Osteoblast (primary cell): ENCODE measurements at regions not wholly inside any gene's neighbourhood (a gene's known extent, or its start where the extent isn't known, plus 50 kb on each side); places are given as distances from the start of the nearest gene placed in this dataset.
A peak's percentile ranks its signal among the peaks of the same experiment; 100 is the strongest.

Source experiments
- DNase-seq: peaks from one replicate; pipeline ENCODE4 v3.0.0; 2011; ENCODE audit warnings: low spot score, mixed read lengths; ENCODE audit not compliant: insufficient read length; ENCODE audit errors: missing footprints
- H2AFZ ChIP-seq: 2 replicates; pipeline ENCODE4 v1.6.0; 2011; ENCODE audit warnings: mild to moderate bottlenecking, low read length
- H3K27ac ChIP-seq: 2 replicates; pipeline ENCODE4 v1.5.1; 2011; ENCODE audit warnings: mild to moderate bottlenecking, low read depth, low read length, moderate library complexity
- H3K27me3 ChIP-seq: 2 replicates; pipeline ENCODE4 v1.6.0; 2012; ENCODE audit warnings: mild to moderate bottlenecking, control low read depth, inconsistent platforms, low read length, moderate library complexity; ENCODE audit not compliant: insufficient read depth
- H3K36me3 ChIP-seq: 2 replicates; pipeline ENCODE4 v1.5.1; 2011; ENCODE audit warnings: mild to moderate bottlenecking, low read length, control low read depth, moderate library complexity; ENCODE audit not compliant: insufficient read depth
- H3K4me1 ChIP-seq: 2 replicates; pipeline ENCODE4 v1.5.1; 2011; ENCODE audit warnings: mild to moderate bottlenecking, low read length, control low read depth, moderate library complexity; ENCODE audit not compliant: insufficient read depth
- H3K4me2 ChIP-seq: 2 replicates; pipeline ENCODE4 v1.6.0; 2011; ENCODE audit warnings: mild to moderate bottlenecking, low read length; ENCODE audit not compliant: insufficient read depth
- H3K4me3 ChIP-seq: fragments of 200-600 bp; sonication (generic); 3 replicates; pipeline ENCODE4 v1.5.1; 2012; ENCODE audit warnings: mild to moderate bottlenecking, low read length, inconsistent platforms; ENCODE audit not compliant: insufficient read depth
- H3K79me2 ChIP-seq: 2 replicates; pipeline ENCODE4 v1.6.0; 2012; ENCODE audit warnings: mild to moderate bottlenecking, low read length, control low read depth, inconsistent platforms; ENCODE audit not compliant: insufficient read depth
- H3K9me3 ChIP-seq: 2 replicates; pipeline ENCODE4 v1.5.1; 2011; ENCODE audit warnings: low read depth, low read length, control low read depth
- H4K20me1 ChIP-seq: 2 replicates; pipeline ENCODE4 v1.6.0; 2012; ENCODE audit warnings: mild to moderate bottlenecking, low read length, control low read depth; ENCODE audit not compliant: insufficient read depth
- CTCF ChIP-seq: IDR thresholded peaks from 2 replicates; pipeline ENCODE4 v1.5.1; 2011; ENCODE audit warnings: mild to moderate bottlenecking, low read depth, low read length, moderate library complexity; ENCODE audit errors: extremely low read depth

GRCh38 chr1:80933346-80933745 lies 867.4 kb upstream of the ADGRL2 start:
- H3K4me1 ChIP-seq: no peaks in the 10 kb centered on the region
- no peaks in the 10 kb centered on the region for H3K36me3 ChIP-seq
- no peak overlapping the region for H2AFZ ChIP-seq
- no peaks in the 10 kb centered on the region for H3K79me2 ChIP-seq
- H3K9me3 ChIP-seq: peaks cover 4% of the 10 kb centered on the region
- DNase-seq: peak; percentile 5
- no peak overlapping the region for H3K4me2 ChIP-seq
- no peak overlapping the region for H3K4me3 ChIP-seq
- no peaks in the 10 kb centered on the region for H4K20me1 ChIP-seq
- no peaks in the 10 kb centered on the region for H3K27me3 ChIP-seq
- no peak for TF ChIP-seq CTCF
- H3K27ac ChIP-seq: no peak overlapping the region

GRCh38 chr1:80931178-80931577 lies 869.6 kb upstream of the ADGRL2 start:
- H3K27ac ChIP-seq: no peak overlapping the region
- H4K20me1 ChIP-seq: no peaks in the 10 kb centered on the region
- no peak for DNase-seq
- no peak overlapping the region for H3K4me3 ChIP-seq
- no peak overlapping the region for H3K4me2 ChIP-seq
- no peaks in the 10 kb centered on the region for H3K79me2 ChIP-seq
- H3K4me1 ChIP-seq: no peaks in the 10 kb centered on the region
- H3K36me3 ChIP-seq: no peaks in the 10 kb centered on the region
- H2AFZ ChIP-seq: no peak overlapping the region
- TF ChIP-seq CTCF: no peak
- H3K27me3 ChIP-seq: no peaks in the 10 kb centered on the region
- peaks cover 4% of the 10 kb centered on the region for H3K9me3 ChIP-seq

- H3K4me3 ChIP-seq: no peak overlapping the region
- H3K9me3 ChIP-seq: peaks cover 4% of the 10 kb centered on the region
- no peak for TF ChIP-seq CTCF
- DNase-seq: no peak
- H3K36me3 ChIP-seq: no peaks in the 10 kb centered on the region
- no peaks in the 10 kb centered on the region for H4K20me1 ChIP-seq
- H3K4me1 ChIP-seq: no peaks in the 10 kb centered on the region
- H2AFZ ChIP-seq: no peak overlapping the region
- H3K27me3 ChIP-seq: no peaks in the 10 kb centered on the region
- no peaks in the 10 kb centered on the region for H3K79me2 ChIP-seq
- H3K27ac ChIP-seq: no peak overlapping the region
- no peak overlapping the region for H3K4me2 ChIP-seq
Measured at GRCh38 chr1:80929868-80930508, 870.7 kb upstream of the ADGRL2 start.

GRCh38 chr1:80926531-80926930 lies 874.2 kb upstream of the ADGRL2 start:
- Histone ChIP-seq H3K27ac (no peak overlapping the region), H3K36me3 (no peaks in the 10 kb centered on the region), H3K4me1 (no peaks in the 10 kb centered on the region), H3K4me2 (no peak overlapping the region), H3K4me3 (no peak overlapping the region), H3K27me3 (no peaks in the 10 kb centered on the region), H2AFZ (no peak overlapping the region), H3K79me2 (no peaks in the 10 kb centered on the region), H4K20me1 (no peaks in the 10 kb centered on the region), H3K9me3 (peaks cover 4% of the 10 kb centered on the region)
- no peak for DNase-seq
- TF ChIP-seq CTCF: no peak
